ENCODE measurements at regions not wholly inside any gene's neighbourhood (a gene's known extent, or its start where the extent isn't known, plus 50 kb on each side); places are given as distances from the start of the nearest gene placed in this dataset.

DNA sequence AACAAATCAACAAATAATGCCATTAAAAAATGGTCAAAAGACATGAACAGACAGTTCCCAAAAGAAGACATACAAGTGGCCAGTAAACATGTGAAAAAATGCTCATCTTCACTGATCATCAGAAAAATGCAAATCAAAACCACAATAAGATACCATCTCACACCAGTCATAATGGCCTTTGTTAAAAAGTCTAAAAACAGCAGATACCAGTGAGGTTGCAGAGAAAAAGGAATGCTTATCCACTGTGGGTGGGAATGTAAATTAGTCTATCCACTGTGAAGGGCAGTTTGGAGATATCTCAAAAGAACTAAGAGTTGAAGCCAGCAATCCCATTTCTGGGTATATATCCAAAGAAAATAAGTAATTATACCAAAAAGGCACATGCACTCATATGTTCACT, 668.1 kb upstream of the CPEB2 start:
- Histone ChIP-seq H3K9me3 (no peaks in the 10 kb centered on the region), H3K4me1 (no peaks in the 10 kb centered on the region), H3K27ac (no peak overlapping the region), H3K36me3 (no peaks in the 10 kb centered on the region), H3K27me3 (no peaks in the 10 kb centered on the region), H3K4me3 (no peak overlapping the region)
- DNase-seq (ENCODE audit: low spot score in 2 of 2), result no peak
- no peak for TF ChIP-seq POLR2A (IDR thresholded peaks at IDR 0.05)
- no peak for TF ChIP-seq POLR2AphosphoS5 (IDR thresholded peaks at IDR 0.05)
- TF ChIP-seq, protein P1, sequence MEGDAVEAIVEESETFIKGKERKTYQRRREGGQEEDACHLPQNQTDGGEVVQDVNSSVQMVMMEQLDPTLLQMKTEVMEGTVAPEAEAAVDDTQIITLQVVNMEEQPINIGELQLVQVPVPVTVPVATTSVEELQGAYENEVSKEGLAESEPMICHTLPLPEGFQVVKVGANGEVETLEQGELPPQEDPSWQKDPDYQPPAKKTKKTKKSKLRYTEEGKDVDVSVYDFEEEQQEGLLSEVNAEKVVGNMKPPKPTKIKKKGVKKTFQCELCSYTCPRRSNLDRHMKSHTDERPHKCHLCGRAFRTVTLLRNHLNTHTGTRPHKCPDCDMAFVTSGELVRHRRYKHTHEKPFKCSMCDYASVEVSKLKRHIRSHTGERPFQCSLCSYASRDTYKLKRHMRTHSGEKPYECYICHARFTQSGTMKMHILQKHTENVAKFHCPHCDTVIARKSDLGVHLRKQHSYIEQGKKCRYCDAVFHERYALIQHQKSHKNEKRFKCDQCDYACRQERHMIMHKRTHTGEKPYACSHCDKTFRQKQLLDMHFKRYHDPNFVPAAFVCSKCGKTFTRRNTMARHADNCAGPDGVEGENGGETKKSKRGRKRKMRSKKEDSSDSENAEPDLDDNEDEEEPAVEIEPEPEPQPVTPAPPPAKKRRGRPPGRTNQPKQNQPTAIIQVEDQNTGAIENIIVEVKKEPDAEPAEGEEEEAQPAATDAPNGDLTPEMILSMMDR (IDR thresholded peaks at IDR 0.05), result no peak
- TF ChIP-seq EP300 (IDR thresholded peaks at IDR 0.05), result no peak

DNA sequence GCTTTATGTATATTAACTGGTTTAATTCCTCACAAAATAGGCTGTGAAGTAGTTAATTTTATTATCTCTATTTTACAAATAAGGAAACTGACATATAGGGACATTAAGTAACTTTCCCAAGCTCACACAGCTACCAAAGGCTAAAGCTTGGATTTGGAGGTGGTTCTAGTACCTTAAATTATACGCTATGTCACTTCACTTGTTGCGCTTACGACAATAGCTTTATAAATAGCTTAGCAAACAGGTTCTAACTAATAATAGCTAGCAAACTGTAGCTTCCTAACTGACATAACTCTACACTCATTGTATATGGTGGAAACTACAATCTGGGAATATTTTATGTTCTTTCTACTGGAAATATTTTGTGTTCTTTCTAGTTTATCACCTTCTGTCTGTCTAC, 666.4 kb upstream of the CPEB2 start:
- Histone ChIP-seq H3K9me3 (no peaks in the 10 kb centered on the region), H3K4me1 (no peaks in the 10 kb centered on the region), H3K36me3 (no peaks in the 10 kb centered on the region), H3K4me3 (no peak overlapping the region), H3K27me3 (no peaks in the 10 kb centered on the region), H3K27ac (no peak overlapping the region)
- TF ChIP-seq POLR2AphosphoS5 (IDR thresholded peaks at IDR 0.05) (no peak), EP300 (IDR thresholded peaks at IDR 0.05) (no peak), POLR2A (IDR thresholded peaks at IDR 0.05) (no peak)
- TF ChIP-seq, protein P1 (IDR thresholded peaks at IDR 0.05), result no peak
- no peak for DNase-seq (ENCODE audit: low spot score in 2 of 2)
- 98% methylated on average over 3 of the region's 3 CpGs for WGBS

DNA sequence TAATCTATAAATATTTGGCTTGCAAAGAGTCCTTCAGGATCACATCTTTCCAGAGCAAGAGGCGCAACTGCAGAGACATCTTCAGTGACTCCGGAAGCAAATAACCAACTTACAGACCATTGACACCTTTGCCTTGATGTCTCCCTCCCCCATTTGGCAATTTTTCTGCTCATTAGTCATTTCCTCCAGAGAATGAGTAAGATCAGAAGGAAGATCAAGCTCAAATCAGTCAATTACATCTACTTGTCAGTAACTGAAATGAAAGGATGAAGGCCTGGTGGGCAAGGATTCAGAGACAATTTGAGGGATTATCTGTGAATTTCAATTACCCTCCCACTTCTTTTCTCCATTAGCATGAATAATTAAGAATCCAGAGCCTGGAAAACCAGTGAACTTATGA, 665.6 kb upstream of the CPEB2 start:
- Histone ChIP-seq H3K9me3 (no peaks in the 10 kb centered on the region), H3K27me3 (no peaks in the 10 kb centered on the region), H3K4me1 (no peaks in the 10 kb centered on the region), H3K36me3 (no peaks in the 10 kb centered on the region), H3K27ac (no peak overlapping the region), H3K4me3 (no peak overlapping the region)
- 64% methylated on average over 2 of the region's 2 CpGs for WGBS
- TF ChIP-seq POLR2A (IDR thresholded peaks at IDR 0.05), result no peak
- TF ChIP-seq EP300 (IDR thresholded peaks at IDR 0.05), result no peak
- no peak for TF ChIP-seq POLR2AphosphoS5 (IDR thresholded peaks at IDR 0.05)
- TF ChIP-seq, protein P1 (IDR thresholded peaks at IDR 0.05), result no peak
- no peak for DNase-seq (ENCODE audit: low spot score in 2 of 2)

DNA sequence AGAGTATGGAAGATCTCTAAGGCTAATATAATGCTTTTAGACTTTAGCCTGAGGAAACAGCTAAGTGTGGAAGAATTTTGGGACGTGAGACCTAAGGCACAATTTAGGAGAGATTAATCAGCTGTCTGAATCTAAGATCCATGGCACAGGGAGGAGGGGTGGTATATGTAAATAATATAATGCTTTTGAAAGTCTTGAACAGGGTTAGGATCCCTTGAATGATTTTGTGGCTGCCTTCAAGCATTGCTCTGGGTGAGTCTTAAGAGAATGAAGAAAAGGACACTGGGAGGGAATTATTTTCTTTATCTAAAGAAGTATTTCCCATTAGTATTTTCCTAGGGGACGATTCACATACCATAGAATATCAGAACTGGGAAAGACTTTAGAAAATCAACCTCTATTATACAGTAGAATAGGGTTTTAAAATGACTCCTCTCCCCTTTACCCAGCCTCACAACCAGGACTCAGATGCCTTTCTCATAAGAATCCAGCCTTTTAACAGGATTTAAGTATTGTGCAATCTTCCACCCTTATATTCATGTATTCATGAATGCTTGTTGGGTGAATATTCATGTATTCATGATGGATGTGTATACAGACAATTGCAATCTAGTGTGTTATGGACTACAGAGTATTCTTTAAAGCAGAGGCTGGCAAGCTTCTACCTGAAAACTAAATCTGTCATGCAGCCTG, 664.2 kb upstream of the CPEB2 start:
- H3K36me3 ChIP-seq, result no peaks in the 10 kb centered on the region
- no peak for DNase-seq (ENCODE audit: low spot score in 2 of 2)
- H3K4me1 ChIP-seq, result no peaks in the 10 kb centered on the region
- WGBS, result 55% methylated on average over 2 of the region's 2 CpGs
- H3K27me3 ChIP-seq, result no peaks in the 10 kb centered on the region
- TF ChIP-seq, protein P1 (IDR thresholded peaks at IDR 0.05), result no peak
- TF ChIP-seq EP300 (IDR thresholded peaks at IDR 0.05), result no peak
- TF ChIP-seq POLR2A (IDR thresholded peaks at IDR 0.05), result no peak
- no peak for TF ChIP-seq POLR2AphosphoS5 (IDR thresholded peaks at IDR 0.05)
- no peak overlapping the region for H3K4me3 ChIP-seq
- no peak overlapping the region for H3K27ac ChIP-seq
- H3K9me3 ChIP-seq, result no peaks in the 10 kb centered on the region

DNA sequence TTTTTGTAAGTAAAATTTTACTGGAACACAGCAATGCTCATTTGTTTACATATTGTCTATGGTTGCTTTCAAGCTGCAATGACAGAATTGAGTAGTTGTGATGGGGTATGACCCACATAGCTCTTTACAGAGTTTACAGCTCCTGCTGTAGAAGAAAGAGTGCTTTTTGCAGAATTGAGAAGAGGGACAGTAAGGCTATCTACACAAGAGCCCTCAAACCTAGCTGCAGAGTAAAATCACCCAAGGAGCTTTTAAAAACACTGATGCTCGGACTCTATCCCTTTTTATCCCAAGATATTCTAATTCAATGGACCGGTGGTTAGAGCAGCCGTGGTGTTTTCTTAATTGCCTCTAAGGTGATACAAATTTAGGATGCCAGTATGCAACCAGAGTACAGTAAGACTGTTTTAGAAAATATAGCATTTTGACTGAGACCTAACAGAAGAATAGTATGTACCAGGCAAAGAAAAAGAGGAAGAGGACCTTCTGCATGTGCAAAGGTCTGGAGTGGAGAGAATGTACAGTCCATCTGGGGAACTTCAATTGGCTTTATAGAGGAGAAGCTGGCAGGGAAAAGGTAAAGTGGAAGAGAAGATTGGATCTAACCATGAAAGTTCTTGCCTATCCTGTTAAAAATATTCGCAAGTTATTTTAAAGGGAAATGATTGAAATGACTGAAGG, 663.6 kb upstream of the CPEB2 start:
- H3K4me1 ChIP-seq, result no peaks in the 10 kb centered on the region
- no peak overlapping the region for H3K27ac ChIP-seq
- TF ChIP-seq, protein P1 (IDR thresholded peaks at IDR 0.05), result no peak
- TF ChIP-seq POLR2A (IDR thresholded peaks at IDR 0.05), result no peak
- H3K4me3 ChIP-seq, result no peak overlapping the region
- no peak for DNase-seq (ENCODE audit: low spot score in 2 of 2)
- no peaks in the 10 kb centered on the region for H3K9me3 ChIP-seq
- H3K36me3 ChIP-seq, result no peaks in the 10 kb centered on the region
- 81% methylated on average over 4 of the region's 4 CpGs for WGBS
- H3K27me3 ChIP-seq, result no peaks in the 10 kb centered on the region
